Stomach (tissue), 4 donors: ENCODE measurements at regions not wholly inside any gene's neighbourhood (a gene's known extent, or its start where the extent isn't known, plus 50 kb on each side); places are given as distances from the start of the nearest gene placed in this dataset.

Experiments
- POLR2A ChIP-seq, 4 donors: fragments of 450-650 bp; IDR thresholded peaks; one replicate each; pipeline ENCODE4 v1.6.1; 2016; ENCODE audit warnings: antibody characterized with exemption in 4 of 4, control low read depth in 2 of 4, mild to moderate bottlenecking in 1 of 4, moderate library complexity in 1 of 4
- POLR2AphosphoS5 ChIP-seq, 3 donors: sonication (generic); formaldehyde crosslinking; IDR thresholded peaks; one replicate each; pipeline ENCODE4 v1.6.1; 2016; ENCODE audit warnings: antibody characterized with exemption in 3 of 3
- TF ChIP-seq, protein P1 (sequence below), 7 experiments: fragments of 450-650 bp in 4 of 7; fragments of 200-600 bp in 3 of 7; sonication (generic) in 3 of 7; IDR thresholded peaks; one replicate each; pipeline ENCODE4 v1.5.1; 2016 to 2019; ENCODE audit warnings: antibody characterized with exemption in 7 of 7, control low read depth in 2 of 7, mild to moderate bottlenecking in 1 of 7

DNA sequence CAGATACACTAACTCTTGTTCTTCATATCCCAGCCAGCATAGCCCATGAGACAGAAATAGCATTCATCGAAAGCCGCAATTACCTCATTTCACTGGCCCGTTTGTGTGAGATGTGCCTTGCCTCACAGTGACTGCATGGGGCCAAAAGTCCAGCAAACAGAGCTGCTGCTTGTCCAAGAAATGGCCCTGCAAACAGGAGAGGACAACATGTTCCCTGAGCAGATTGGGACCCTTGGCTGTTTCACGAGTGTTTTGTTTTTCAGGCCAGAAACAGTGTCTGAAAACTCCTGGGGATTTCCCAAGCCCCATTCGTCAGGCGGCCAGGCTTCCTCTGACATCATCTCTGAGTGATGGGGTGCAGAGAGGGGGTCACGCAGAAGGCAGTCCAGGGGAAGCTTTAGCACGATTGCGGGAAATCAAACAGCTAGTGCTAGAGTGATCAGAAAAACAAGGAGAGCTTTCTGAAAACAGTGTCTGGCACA is 503.6 kb upstream of the PAPPA start:
- TF ChIP-seq, protein P1, sequence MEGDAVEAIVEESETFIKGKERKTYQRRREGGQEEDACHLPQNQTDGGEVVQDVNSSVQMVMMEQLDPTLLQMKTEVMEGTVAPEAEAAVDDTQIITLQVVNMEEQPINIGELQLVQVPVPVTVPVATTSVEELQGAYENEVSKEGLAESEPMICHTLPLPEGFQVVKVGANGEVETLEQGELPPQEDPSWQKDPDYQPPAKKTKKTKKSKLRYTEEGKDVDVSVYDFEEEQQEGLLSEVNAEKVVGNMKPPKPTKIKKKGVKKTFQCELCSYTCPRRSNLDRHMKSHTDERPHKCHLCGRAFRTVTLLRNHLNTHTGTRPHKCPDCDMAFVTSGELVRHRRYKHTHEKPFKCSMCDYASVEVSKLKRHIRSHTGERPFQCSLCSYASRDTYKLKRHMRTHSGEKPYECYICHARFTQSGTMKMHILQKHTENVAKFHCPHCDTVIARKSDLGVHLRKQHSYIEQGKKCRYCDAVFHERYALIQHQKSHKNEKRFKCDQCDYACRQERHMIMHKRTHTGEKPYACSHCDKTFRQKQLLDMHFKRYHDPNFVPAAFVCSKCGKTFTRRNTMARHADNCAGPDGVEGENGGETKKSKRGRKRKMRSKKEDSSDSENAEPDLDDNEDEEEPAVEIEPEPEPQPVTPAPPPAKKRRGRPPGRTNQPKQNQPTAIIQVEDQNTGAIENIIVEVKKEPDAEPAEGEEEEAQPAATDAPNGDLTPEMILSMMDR (IDR thresholded peaks at IDR 0.05) = no peak
- no peak for TF ChIP-seq POLR2A (IDR thresholded peaks at IDR 0.05)
- peak; percentile 70 to 84 (median 79) for TF ChIP-seq POLR2AphosphoS5 (IDR thresholded peaks at IDR 0.05)
